PC-3 (cell line): ENCODE measurements at regions not wholly inside any gene's neighbourhood (a gene's known extent, or its start where the extent isn't known, plus 50 kb on each side); places are given as distances from the start of the nearest gene placed in this dataset.

Experiments
- ATAC-seq: fragments of 200-7000 bp; cut with Tn5 transposase; 2 replicates; pipeline ENCODE4 v1.9.1; 2020; ENCODE audit warnings: mild to moderate bottlenecking, moderate library complexity
- BruUV-seq: library from RNA; stranded (reverse); fragments of 400-500 nt; replicated peaks from 2 replicates; lab custom pipeline; 2021; lab: Mats Ljungman, UMichigan
- CTCF ChIA-PET: fragments of 300-600 bp; sonication (Branson Sonifier 250); formaldehyde crosslinking; loops from one replicate; lab custom pipeline; 2022; ENCODE audit warnings: antibody characterized with exemption; lab: Charles Lee
- POLR2A ChIA-PET: fragments of 300-600 bp; sonication (Branson Sonifier 250); formaldehyde crosslinking; loops from one replicate; lab custom pipeline; 2022; ENCODE audit warnings: antibody characterized with exemption; ENCODE audit not compliant: unreplicated experiment; lab: Charles Lee
- DNase-seq: peaks from one replicate; pipeline ENCODE4 v3.0.0-alpha.2; 2015
- H2AFZ ChIP-seq: fragments of 300-600 bp; sonication (generic); 2 replicates; pipeline ENCODE4 v1.6.0; 2016; ENCODE audit warnings: antibody characterized with exemption, low read length
- H3F3A ChIP-seq: fragments of 300-600 bp; sonication (generic); one replicate; pipeline ENCODE4 v1.6.0; 2017; ENCODE audit warnings: antibody characterized with exemption, low read length, control low read depth, mild to moderate bottlenecking; ENCODE audit not compliant: unreplicated experiment
- H3K27ac ChIP-seq: fragments of 300-600 bp; sonication (generic); 2 replicates; pipeline ENCODE4 v1.5.1; 2016; ENCODE audit warnings: mild to moderate bottlenecking, low read length
- H3K27me3 ChIP-seq: fragments of 300-600 bp; sonication (generic); 2 replicates; pipeline ENCODE4 v1.6.1; 2016; ENCODE audit warnings: low read length, mixed read lengths
- H3K36me3 ChIP-seq: fragments of 300-600 bp; sonication (generic); 2 replicates; pipeline ENCODE4 v1.6.1; 2016; ENCODE audit warnings: low read depth, mixed run types, low read length, mixed read lengths
- H3K4me1 ChIP-seq: fragments of 300-600 bp; sonication (generic); 2 replicates; pipeline ENCODE4 v1.5.1; 2016; ENCODE audit warnings: low read length; ENCODE audit not compliant: insufficient read depth
- H3K4me2 ChIP-seq: fragments of 300-600 bp; sonication (generic); 2 replicates; pipeline ENCODE4 v1.6.0; 2016; ENCODE audit warnings: low read length
- H3K4me3 ChIP-seq: fragments of 300-600 bp; sonication (generic); 2 replicates; pipeline ENCODE4 v1.5.1; 2016; ENCODE audit warnings: mild to moderate bottlenecking, low read length, mixed read lengths
- H3K79me2 ChIP-seq: fragments of 300-600 bp; sonication (generic); 2 replicates; pipeline ENCODE4 v1.6.1; 2017; ENCODE audit warnings: low read length, mixed read lengths
- H3K9ac ChIP-seq: fragments of 300-600 bp; sonication (generic); 2 replicates; pipeline ENCODE4 v1.6.0; 2016; ENCODE audit warnings: mild to moderate bottlenecking, low read length
- H3K9me2 ChIP-seq: fragments of 300-600 bp; sonication (generic); replicated peaks from 2 replicates; pipeline ENCODE4 v1.6.1; 2016; ENCODE audit warnings: mixed run types, low read length, mixed read lengths
- H3K9me3 ChIP-seq: fragments of 300-600 bp; sonication (generic); 2 replicates; pipeline ENCODE4 v1.6.1; 2016; ENCODE audit warnings: low read length, mixed read lengths
- H4K20me1 ChIP-seq: fragments of 300-600 bp; sonication (generic); 2 replicates; pipeline ENCODE4 v1.6.1; 2016; ENCODE audit warnings: low read length, mixed read lengths
- EZH2 ChIP-seq: fragments of 300-600 bp; sonication (generic); IDR thresholded peaks from one replicate; pipeline ENCODE4 v1.6.1; 2017; ENCODE audit warnings: antibody characterized with exemption, mild to moderate bottlenecking, low read length; ENCODE audit not compliant: unreplicated experiment
- EZH2phosphoT487 ChIP-seq: fragments of 300-600 bp; sonication (generic); IDR thresholded peaks from 2 replicates; pipeline ENCODE4 v1.6.1; 2018; ENCODE audit warnings: mild to moderate bottlenecking, antibody characterized with exemption, low read length, borderline replicate concordance
- intact Hi-C: fragments of 100-400 bp; cut with micrococcal nuclease; formaldehyde crosslinking; loops from 2 replicates; pipeline ENCODE4 v1.9.0; 2023
- TF ChIP-seq, protein P1 (sequence below): fragments of 300-600 bp; sonication (generic); conservative IDR thresholded peaks from 2 replicates; pipeline ENCODE4 v1.5.1; 2017; ENCODE audit warnings: antibody characterized with exemption, low read depth, mild to moderate bottlenecking, low read length

DNA sequence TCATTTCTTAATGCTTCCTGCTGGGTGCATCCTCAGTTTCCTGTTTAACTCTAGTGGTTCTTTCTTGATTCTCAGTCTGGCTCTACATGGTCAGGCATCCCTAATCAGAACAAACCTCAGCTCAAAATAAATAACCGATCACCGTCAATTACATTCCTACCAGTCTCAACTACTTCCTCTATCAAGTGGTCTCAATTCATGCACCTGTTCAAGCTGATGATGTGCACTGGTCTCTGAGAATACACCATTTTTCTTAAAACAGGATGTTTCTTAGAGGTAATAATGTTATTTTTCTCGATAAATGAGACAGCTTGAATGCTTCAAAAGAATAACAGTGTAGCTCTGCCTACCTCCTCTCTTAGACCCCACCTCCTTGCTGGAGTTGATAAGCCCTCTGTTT is 420.9 kb downstream of the SOCS6 start:
- Histone ChIP-seq H3K27me3 (0 out of 2 replicates have a peak, but pooled peaks cover 3% of the 10 kb centered on the region), H4K20me1 (no peaks in the 10 kb centered on the region), H2AFZ (no peak overlapping the region), H3K9ac (no peak overlapping the region), H3K79me2 (no peaks in the 10 kb centered on the region), H3K27ac (no peak overlapping the region), H3K9me2 (no peaks in the 10 kb centered on the region), H3K4me3 (no peak overlapping the region), H3K4me2 (no peak overlapping the region), H3K36me3 (no peaks in the 10 kb centered on the region), H3K9me3 (no peaks in the 10 kb centered on the region), H3F3A (no peaks in the 10 kb centered on the region), H3K4me1 (no peaks in the 10 kb centered on the region)
- CTCF ChIA-PET, result no interaction called here
- DNase-seq, result no peak
- no TSS peak for BruUV-seq
- POLR2A ChIA-PET, result no interaction called here
- no peak for ATAC-seq
- no peak for TF ChIP-seq EZH2phosphoT487
- TF ChIP-seq, protein P1, sequence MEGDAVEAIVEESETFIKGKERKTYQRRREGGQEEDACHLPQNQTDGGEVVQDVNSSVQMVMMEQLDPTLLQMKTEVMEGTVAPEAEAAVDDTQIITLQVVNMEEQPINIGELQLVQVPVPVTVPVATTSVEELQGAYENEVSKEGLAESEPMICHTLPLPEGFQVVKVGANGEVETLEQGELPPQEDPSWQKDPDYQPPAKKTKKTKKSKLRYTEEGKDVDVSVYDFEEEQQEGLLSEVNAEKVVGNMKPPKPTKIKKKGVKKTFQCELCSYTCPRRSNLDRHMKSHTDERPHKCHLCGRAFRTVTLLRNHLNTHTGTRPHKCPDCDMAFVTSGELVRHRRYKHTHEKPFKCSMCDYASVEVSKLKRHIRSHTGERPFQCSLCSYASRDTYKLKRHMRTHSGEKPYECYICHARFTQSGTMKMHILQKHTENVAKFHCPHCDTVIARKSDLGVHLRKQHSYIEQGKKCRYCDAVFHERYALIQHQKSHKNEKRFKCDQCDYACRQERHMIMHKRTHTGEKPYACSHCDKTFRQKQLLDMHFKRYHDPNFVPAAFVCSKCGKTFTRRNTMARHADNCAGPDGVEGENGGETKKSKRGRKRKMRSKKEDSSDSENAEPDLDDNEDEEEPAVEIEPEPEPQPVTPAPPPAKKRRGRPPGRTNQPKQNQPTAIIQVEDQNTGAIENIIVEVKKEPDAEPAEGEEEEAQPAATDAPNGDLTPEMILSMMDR, result no peak
- TF ChIP-seq EZH2, result no peak
- intact Hi-C loops, result no loop called here

DNA sequence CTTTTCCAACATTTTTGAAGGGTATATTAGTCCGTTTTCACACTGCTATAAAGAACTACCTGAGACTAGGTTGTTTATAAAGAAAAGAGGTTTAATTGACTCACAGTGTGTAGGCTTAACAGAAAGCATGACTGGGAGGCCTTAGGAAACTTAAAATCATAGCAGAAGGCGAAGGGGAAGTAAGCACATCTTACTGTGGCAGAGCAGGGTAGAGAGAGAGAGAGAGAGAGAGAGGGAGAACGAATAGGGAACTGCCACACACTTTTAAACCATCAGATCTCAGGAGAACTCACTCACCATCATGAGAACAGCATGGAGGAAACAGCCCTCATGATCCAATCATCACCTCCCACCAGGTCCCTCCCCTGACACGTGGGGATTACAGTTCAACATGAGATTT is 420.3 kb downstream of the SOCS6 start:
- Histone ChIP-seq H2AFZ (no peak overlapping the region), H3F3A (no peaks in the 10 kb centered on the region), H3K27ac (no peak overlapping the region), H3K36me3 (no peaks in the 10 kb centered on the region), H3K9me3 (no peaks in the 10 kb centered on the region), H3K4me3 (no peak overlapping the region), H3K79me2 (no peaks in the 10 kb centered on the region), H3K4me1 (no peaks in the 10 kb centered on the region), H3K4me2 (no peak overlapping the region), H3K9me2 (no peaks in the 10 kb centered on the region), H3K9ac (no peak overlapping the region), H4K20me1 (no peaks in the 10 kb centered on the region), H3K27me3 (0 out of 2 replicates have a peak, but pooled peaks cover 3% of the 10 kb centered on the region)
- POLR2A ChIA-PET, result no interaction called here
- BruUV-seq, result no TSS peak
- CTCF ChIA-PET, result no interaction called here
- no peak for ATAC-seq
- DNase-seq, result no peak
- intact Hi-C loops, result no loop called here
- TF ChIP-seq EZH2phosphoT487 (no peak), EZH2 (no peak)
- TF ChIP-seq, protein P1, result no peak

DNA sequence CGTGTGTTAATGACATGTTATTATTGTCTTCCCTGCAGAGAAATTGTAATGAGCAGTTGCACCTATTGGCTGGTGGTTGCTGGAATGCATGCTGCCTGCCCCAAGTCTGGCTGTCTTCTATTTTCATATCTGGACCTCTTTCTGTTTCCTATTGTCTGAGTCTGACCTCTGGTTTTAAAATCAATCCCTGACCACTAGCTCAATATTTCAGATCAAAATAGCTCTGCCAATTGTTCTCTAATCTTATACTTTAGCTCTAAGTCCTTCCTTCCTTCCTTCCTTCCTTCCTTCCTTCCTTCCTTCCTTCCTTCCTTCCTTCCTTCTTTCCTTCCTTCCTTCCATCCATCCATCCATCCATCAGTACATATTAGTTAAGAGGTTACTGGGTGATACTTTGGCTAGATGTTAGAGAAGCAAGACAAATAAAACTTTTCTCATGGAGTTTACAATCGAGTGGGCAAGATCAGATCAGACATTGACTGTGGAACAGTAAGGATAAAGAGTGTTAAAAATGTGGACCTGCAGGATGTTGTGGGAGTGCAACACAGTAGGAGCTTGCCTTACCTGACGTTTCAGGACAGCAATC is 417.1 kb downstream of the SOCS6 start:
- Histone ChIP-seq H3K27ac (no peak overlapping the region), H3K9ac (no peak overlapping the region), H3F3A (no peaks in the 10 kb centered on the region), H3K9me3 (no peaks in the 10 kb centered on the region), H3K9me2 (no peaks in the 10 kb centered on the region), H3K79me2 (no peaks in the 10 kb centered on the region), H3K4me3 (no peak overlapping the region), H2AFZ (no peak overlapping the region), H3K4me1 (no peaks in the 10 kb centered on the region), H3K4me2 (no peak overlapping the region), H3K27me3 (no peaks in the 10 kb centered on the region), H4K20me1 (no peaks in the 10 kb centered on the region), H3K36me3 (no peaks in the 10 kb centered on the region)
- DNase-seq (no peak), ATAC-seq (no peak)
- TF ChIP-seq EZH2phosphoT487 (no peak), EZH2 (no peak)
- TF ChIP-seq, protein P1, result no peak
- POLR2A ChIA-PET, result no interaction called here
- CTCF ChIA-PET, result interaction anchor here (0.6 kb wide), 1 partner anchor 79 kb away, joined by 5 read pairs; no protein-coding TSS in a partner anchor
- intact Hi-C loops, result no loop called here
- BruUV-seq, result no TSS peak
